UCSD-AML1 (cell line): ENCODE measurements at regions not wholly inside any gene's neighbourhood (a gene's known extent, or its start where the extent isn't known, plus 50 kb on each side); places are given as distances from the start of the nearest gene placed in this dataset.

ENCODE experiments used
- DNase-seq: peaks from one replicate; lab custom pipeline; 2025; ENCODE audit not compliant: unreplicated experiment; lab: John Stamatoyannopoulos, UW

GRCh38 chr10:27451054-27451453 lies 53.0 kb upstream of the RAB18 start:
- DNase-seq: no peak

GRCh38 chr10:27450225-27450624 lies 53.9 kb upstream of the RAB18 start:
- no peak for DNase-seq

DNA sequence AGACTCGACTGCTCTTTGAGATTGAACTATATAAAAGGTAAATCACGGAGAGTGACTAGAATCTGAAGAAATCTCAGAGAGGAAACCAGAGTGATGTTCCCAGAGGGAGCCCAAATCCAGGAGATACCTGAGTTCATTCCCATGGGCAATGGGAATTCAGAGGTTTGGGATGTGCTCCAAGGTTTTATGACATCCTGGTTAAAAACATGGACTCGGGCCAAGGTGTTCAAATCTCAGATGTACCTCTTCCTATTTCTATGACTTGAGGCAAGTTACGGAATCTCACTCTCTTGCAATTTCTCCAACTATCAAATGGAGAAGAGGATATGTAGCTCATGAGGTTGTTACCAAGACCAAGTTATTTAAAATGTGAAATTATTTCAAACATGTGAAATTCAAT lies 54.5 kb upstream of the RAB18 start:
- DNase-seq: no peak

GRCh38 chr10:27448921-27449320 lies 55.2 kb upstream of the RAB18 start:
- DNase-seq: no peak

GRCh38 chr10:27447540-27447939 lies 56.6 kb upstream of the RAB18 start:
- no peak for DNase-seq

- DNase-seq: no peak
Measured at GRCh38 chr10:27446091-27446918, 57.8 kb upstream of the RAB18 start.

- DNase-seq: no peak
Measured at GRCh38 chr10:27445070-27445469, 59.0 kb upstream of the RAB18 start.

- no peak for DNase-seq
Measured at GRCh38 chr10:27440478-27440877, 63.6 kb upstream of the RAB18 start.

GRCh38 chr10:27440021-27440420 lies 64.1 kb upstream of the RAB18 start:
- DNase-seq: no peak

DNA sequence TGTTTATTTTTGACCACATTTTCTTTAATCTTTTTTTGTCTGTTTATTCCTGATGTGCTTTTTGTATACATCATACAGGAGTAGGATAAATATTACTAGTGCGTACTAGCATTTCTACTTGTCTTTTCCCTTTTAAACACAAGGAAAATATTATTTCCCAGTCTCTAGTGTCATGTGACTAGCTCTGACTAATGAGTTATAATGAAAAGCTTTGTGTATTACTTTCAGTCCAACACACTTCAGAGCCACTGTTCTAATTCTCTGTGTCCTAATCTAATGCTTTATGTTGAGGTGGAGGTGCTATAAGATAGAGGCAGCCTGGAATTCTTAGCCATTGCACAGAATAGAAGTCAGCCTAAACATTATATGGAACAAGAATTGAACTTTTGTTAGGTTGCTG lies 65.0 kb upstream of the RAB18 start:
- DNase-seq: no peak

- DNase-seq: no peak
Measured at GRCh38 chr10:27437775-27438174, 66.3 kb upstream of the RAB18 start.

- DNase-seq: no peak
Measured at GRCh38 chr10:27436710-27437109, 67.4 kb upstream of the RAB18 start.

- no peak for DNase-seq
Measured at GRCh38 chr10:27433976-27434375, 70.1 kb upstream of the RAB18 start.

GRCh38 chr10:27426948-27427467 lies 77.1 kb upstream of the RAB18 start:
- DNase-seq: no peak

DNA sequence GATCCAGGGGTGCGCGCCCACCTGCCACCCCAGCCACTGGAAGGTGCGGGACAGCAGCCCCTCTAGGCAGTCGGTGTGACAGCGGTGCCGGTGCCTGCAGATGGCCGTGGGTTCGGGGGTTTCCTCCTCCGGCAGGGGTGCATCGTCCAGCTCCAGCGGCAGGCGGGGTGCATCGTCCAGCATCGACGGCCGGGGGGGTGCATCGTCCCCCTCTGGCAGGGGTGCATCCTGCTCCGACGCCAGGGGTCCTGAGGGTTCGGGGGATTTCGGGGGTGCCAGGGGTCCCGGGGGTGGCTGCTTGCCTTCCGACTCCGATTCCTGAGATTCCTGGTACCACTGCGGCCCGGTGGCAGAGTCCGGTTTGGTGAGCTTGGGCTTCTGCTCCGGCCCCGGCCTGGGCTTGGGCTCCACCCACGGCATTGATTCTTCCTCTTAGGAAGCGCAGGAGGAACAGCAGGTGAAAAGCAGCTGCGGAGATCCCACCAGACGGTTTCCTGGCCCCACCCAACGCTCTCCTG lies 90.2 kb upstream of the RAB18 start:
- DNase-seq: no peak

DNA sequence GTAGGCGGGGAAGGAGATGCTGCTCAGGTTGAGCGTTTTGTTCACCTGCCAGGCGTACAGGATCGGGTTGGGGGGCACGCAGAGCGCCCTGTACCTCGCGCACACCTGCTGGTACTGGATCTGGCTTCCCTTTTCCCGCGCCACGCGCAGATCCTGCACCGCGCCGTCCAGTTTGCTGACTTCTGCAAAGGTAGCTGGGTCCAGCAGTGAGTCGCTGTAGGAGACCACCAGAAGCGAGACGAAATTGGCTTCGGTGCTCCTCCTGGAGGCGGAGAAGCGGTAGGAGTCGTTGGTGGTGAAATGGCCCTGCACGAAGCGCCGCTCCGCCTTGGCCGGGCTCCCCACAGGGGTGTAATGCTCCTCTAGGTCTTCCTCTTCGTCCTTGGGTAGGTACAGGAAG lies 90.7 kb upstream of the RAB18 start:
- DNase-seq: no peak

DNA sequence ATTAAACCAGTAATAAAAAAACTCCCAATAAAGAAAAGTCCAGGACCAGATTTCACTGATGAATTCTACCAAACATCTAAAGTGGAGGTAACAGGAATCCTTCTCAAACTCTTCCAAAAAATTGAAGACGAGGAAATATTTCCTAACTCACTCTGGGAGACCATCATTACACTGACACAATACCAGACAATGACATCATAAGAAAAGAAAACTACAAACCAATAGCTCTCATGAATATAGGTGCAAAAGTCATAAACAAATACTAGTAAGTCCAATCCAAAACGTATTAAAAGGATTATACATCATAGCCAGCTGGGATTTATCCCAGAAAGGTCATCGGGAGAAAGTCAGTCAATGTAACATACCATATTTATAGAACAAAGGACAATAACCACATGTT lies 94.0 kb upstream of the RAB18 start:
- no peak for DNase-seq

- DNase-seq: no peak
Measured at GRCh38 chr10:27407271-27407670, 96.8 kb upstream of the RAB18 start.

- no peak for DNase-seq
Measured at GRCh38 chr10:27399871-27400270, 104.2 kb upstream of the RAB18 start.

DNA sequence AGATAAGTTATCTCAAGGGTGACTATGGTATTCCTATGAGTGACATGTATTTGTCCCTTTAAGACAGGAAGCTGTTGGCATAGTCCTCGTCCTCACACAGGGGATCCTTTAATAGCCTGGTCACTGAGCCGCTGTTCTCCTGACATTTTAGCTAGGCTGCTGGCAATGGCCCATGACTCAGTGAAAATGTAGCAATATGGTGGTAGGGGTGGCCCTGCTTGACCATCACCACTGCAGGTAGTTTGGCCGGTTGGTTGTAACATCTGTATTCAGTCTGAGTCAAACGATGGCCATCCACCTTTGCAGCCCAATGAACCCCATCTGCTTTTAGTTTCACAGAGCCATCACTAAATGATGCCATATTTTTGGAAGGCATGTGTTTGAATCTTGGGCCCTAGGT lies 110.1 kb upstream of the RAB18 start:
- no peak for DNase-seq

- no peak for DNase-seq
Measured at GRCh38 chr10:27392606-27393005, 111.5 kb upstream of the RAB18 start.

DNA sequence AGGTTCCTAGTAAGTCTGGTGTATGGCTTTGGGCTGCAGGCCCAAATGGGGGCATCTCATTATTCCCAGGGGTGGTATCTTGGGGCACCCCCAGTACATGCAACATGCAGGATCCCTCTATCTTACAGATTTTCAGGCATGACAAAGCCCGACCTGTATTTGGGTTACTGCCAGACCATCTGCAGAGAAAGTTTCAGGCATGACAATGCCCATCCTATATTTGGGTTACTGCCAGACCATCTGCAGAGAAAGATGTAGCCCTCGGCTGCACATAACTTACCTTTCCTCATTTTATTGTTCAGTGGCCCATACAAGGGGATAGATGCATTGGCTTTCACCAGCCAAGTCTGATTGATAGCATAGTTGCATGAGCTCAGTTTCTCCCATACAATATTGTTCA lies 112.2 kb upstream of the RAB18 start:
- no peak for DNase-seq

GRCh38 chr10:27391325-27391724 lies 112.8 kb upstream of the RAB18 start:
- DNase-seq: no peak
